ENCODE measurements at regions not wholly inside any gene's neighbourhood (a gene's known extent, or its start where the extent isn't known, plus 50 kb on each side); places are given as distances from the start of the nearest gene placed in this dataset.

GRCh38 chrX:4225086-4225485 is 511.6 kb upstream of the PRKX start:
- no peak for DNase-seq

- DNase-seq = no peak
Observed at GRCh38 chrX:4206941-4207340, 493.5 kb upstream of the PRKX start.

- no peak for DNase-seq
Observed at GRCh38 chrX:4197971-4198370, 484.5 kb upstream of the PRKX start.

GRCh38 chrX:4193500-4194155 is 480.2 kb upstream of the PRKX start:
- no peak for DNase-seq

- no peak for DNase-seq
Observed at GRCh38 chrX:4186331-4186730, 472.9 kb upstream of the PRKX start.

- no peak for DNase-seq
Observed at GRCh38 chrX:4185086-4185485, 471.6 kb upstream of the PRKX start.

- DNase-seq = no peak
Observed at GRCh38 chrX:4182408-4182806, 469.0 kb upstream of the PRKX start.

GRCh38 chrX:4181782-4182407 is 468.4 kb upstream of the PRKX start:
- DNase-seq = no peak

- DNase-seq = no peak
Observed at GRCh38 chrX:4179031-4179430, 465.6 kb upstream of the PRKX start.

GRCh38 chrX:4175221-4175620 is 461.8 kb upstream of the PRKX start:
- DNase-seq = no peak

- peak in 1 of 2 experiments; percentile 18 for DNase-seq
Observed at GRCh38 chrX:4173743-4174142, 460.3 kb upstream of the PRKX start.

- DNase-seq = no peak
Observed at GRCh38 chrX:4151798-4152197, 438.3 kb upstream of the PRKX start.

- DNase-seq = no peak
Observed at GRCh38 chrX:4150259-4150658, 436.8 kb upstream of the PRKX start.

- DNase-seq = peak in 1 of 2 experiments; percentile 10
Observed at GRCh38 chrX:4129626-4130025, 416.2 kb upstream of the PRKX start.

GRCh38 chrX:4118666-4119530 is 405.4 kb upstream of the PRKX start:
- DNase-seq = no peak

GRCh38 chrX:4110964-4111363 is 397.5 kb upstream of the PRKX start:
- DNase-seq = no peak

GRCh38 chrX:4094926-4095325 is 381.5 kb upstream of the PRKX start:
- DNase-seq = no peak

GRCh38 chrX:4091046-4091760 is 377.8 kb upstream of the PRKX start:
- no peak for DNase-seq

- DNase-seq = no peak
Observed at GRCh38 chrX:4059893-4060292, 346.4 kb upstream of the PRKX start.

- DNase-seq = no peak
Observed at GRCh38 chrX:4043951-4044350, 330.5 kb upstream of the PRKX start.

GRCh38 chrX:4035874-4036273 is 322.4 kb upstream of the PRKX start:
- DNase-seq = no peak

GRCh38 chrX:4028151-4028550 is 314.7 kb upstream of the PRKX start:
- DNase-seq = no peak

GRCh38 chrX:4005281-4005680 is 291.8 kb upstream of the PRKX start:
- no peak for DNase-seq
